HG02884 (cell line): ENCODE measurements at regions not wholly inside any gene's neighbourhood (a gene's known extent, or its start where the extent isn't known, plus 50 kb on each side); places are given as distances from the start of the nearest gene placed in this dataset.
"Not testable (repeated sequence)": the region's sequence is repeated elsewhere in the genome, so short reads cannot be mapped to it uniquely, and the experiment has no call there.

Experiments used
- ATAC-seq: cut with Tn5 transposase; IDR thresholded peaks from one replicate; pipeline ENCODE4 v1.9.1; 2021; ENCODE audit warnings: mild to moderate bottlenecking, moderate library complexity; ENCODE audit not compliant: unreplicated experiment

DNA sequence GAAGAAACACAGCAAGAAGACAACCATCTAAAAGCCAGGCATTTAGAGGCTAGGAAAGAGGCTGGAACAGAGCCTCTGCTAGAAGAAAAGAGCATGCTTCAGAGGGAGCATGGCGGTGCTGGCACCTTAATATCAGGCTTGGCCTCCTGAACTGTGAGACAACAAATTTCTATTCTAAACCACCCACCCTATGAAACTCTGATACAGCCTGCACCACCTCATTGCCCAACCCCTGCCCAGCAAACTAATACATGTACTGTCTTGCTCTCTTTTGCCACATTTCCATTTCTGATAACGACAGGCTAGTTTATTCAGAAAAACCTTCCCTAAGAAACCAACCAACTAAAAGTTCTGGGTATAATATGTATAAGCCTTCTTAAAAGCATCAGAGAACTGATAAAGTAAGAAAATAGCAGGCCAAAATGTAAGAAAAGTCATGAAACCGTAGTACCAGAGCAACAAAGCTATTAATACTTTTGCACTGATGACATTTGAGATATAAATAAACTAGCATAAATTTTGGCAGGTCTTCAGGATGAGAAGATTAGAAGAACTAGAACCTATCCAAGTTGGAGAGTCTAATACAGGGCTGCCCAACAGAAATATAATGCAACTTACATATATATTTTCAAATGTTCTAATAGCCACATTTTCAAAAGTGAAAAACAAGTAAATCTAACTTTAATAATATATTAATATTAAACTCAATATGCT is 184.7 kb upstream of the HSF2 start:
- ATAC-seq = no peak

DNA sequence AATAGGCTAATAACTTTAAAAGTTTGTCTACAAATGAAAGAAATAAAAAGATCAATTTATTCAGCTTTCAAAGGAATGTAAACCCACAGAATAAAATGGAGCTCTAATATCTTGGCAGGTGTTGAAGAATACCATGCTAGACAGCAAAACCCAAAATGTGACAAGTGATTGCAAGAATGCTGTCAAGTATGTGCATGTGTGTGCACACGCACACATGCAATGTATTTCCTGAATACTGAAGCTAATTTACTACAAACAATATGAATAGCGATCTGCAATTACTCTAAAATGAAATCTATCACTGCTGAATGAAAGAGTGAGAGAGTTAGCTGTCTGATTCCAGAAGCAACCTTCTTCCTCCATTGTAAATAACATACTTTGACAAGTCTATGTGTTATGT is 179.2 kb upstream of the HSF2 start:
- no peak for ATAC-seq

GRCh38 chr6:122222761-122223160 is 176.7 kb upstream of the HSF2 start:
- ATAC-seq = no peak

DNA sequence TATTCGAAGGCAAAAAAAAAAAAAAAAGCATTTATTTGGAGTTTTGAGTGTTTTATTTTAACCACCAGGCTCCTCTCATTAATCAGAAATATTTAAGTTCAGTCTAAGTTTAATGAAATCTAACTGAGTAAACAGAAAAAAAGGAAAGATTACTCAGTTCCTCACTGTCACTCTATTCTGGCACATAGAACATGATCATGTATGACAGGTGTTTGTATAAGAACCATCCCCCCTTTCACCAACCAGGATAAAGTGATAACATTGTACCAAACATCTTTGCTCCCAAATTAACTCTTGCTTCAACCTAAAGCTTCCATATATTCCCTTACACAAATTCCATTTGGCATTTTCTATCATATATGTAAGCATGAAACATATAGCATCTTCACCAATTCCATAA is 176.2 kb upstream of the HSF2 start:
- no peak for ATAC-seq

DNA sequence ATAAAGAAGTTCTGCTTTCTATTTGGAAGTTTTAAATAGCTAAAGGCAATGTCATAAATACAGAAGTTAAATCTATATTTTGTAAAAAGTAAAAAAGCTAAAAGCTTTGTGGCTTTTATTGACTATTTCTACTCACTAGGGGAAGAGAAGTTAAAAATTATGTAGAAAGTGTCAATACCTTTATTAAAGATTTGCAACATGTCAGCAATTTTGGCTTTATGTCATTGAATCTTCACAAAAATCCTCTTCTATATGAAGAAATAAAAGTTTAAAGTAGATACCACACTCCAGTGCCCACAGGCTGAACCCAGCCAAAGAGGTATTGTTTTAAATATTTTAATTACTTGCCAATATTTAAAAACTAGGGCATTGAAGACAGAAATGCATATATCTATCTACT is 160.6 kb upstream of the HSF2 start:
- no peak for ATAC-seq

DNA sequence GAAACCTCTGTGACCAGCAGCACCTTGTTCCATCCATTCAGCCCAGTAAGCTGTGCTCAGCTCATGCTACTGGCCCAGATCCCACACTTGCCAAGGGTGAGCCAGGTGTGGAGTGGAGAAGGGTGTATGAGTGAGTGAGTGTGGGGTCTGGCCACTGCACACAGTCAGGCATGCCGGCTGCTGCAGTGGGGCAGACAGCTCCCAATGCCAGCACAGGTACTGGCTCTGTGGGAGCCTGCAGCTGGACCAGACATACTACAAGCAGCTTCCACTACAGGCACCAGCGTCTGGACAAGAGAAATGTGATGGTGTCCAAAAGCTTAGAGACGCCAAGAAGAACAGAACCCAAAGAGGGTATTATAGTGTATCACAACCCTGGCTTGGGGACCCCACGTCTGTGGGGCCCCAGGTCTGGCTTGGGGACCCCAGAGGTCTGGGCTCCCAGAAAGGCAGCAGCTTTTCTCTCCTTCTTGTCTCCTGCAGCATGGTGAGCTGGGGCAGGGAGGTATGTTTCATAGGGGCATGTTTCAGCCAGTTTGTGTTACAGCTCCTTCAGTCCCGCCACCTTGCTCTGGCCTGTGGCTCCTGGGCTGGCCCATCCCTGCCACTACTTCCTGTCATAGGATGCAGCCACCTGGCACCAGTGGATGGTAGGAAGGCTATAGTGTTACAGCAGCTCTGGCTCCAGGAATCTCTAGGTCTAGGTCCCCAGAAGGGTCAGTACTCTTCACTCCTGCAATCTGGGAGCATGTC is 152.4 kb upstream of the HSF2 start:
- no peak for ATAC-seq

GRCh38 chr6:122248001-122248669 is 151.3 kb upstream of the HSF2 start:
- ATAC-seq = no peak

- ATAC-seq = no peak
Measured at GRCh38 chr6:122248844-122249243, 150.6 kb upstream of the HSF2 start.

- ATAC-seq = no peak
Measured at GRCh38 chr6:122258839-122259238, 140.6 kb upstream of the HSF2 start.

DNA sequence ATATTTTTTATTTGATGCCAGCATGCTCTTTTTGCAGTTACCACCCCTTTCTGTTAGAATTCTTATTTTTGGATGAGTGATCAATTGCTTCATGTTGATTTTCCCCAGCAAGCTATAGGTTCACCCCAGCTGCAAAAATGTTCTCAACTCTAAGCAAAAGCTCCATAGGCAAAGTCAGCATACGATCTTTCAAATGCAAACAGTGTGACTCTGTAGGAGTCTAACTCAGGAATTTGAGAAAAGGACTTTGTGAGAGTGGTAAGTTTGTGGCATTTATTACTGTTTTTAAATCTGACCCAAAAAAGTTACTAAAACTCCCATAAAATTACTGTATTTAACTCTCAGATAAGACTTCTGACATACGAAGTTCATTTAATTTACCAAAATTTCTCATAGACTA is 134.9 kb upstream of the HSF2 start:
- no peak for ATAC-seq

GRCh38 chr6:122265755-122266154 is 133.7 kb upstream of the HSF2 start:
- ATAC-seq = no peak

DNA sequence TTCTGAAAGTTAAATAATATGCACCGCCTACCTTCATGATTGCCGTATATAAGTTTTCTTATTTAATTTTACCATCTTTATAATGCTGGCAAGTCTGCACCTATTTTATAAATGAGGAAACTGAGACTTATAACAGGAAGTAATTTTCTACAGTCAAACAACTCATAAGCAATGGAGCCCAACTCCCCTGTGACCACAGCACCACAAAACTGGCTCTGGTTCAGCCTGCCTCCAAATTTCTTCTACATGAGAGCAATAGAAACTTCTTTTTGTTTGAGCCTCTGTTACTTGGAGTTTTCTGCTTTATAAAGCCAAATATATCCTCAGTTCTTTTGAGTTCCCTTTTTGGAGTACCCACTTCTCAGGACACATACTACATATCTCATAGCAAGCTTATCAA is 131.1 kb upstream of the HSF2 start:
- no peak for ATAC-seq

- no peak for ATAC-seq
Measured at GRCh38 chr6:122276637-122277036, 122.8 kb upstream of the HSF2 start.

- ATAC-seq = not testable (repeated sequence)
Measured at GRCh38 chr6:122280105-122281021, 119.1 kb upstream of the HSF2 start.

DNA sequence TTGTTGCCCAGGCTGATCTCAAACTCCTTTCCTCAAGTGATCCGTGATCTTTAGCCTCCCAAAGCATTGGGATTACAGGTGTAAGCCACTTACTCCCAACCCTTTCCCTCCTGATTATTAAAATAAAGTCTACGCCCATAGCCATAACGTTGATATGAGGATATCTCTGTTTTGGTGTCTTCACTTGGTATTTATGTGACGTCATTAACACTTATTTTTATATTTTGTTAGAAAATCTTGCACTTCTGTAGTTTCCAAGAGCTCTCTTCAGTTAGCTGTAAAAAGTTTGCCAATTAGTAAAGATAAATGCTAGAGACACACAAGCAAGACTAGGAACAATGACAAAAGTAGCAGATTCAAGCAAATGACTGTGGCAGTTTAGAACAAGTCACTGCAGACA is 115.6 kb upstream of the HSF2 start:
- ATAC-seq = no peak

DNA sequence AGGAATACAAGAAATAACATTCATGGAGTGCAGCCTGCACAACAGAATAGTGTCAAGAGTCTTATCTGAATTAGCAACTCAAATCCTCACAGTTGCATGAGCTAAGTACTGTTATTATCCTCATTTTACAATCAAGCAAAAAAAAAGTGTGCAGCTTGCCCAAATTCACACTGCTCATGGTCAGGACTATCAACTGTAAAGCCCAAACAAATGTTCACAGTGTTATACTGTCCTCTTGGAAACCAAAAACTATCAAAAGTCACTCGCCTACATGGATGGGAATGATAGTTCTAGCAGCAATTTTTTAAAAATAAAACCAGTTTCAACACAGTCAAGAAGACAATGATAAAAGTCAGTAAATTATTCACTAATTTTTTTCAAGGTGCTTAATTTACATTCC is 114.6 kb upstream of the HSF2 start:
- ATAC-seq = no peak

- no peak for ATAC-seq
Measured at GRCh38 chr6:122285292-122285913, 114.0 kb upstream of the HSF2 start.

- ATAC-seq = no peak
Measured at GRCh38 chr6:122286512-122286911, 112.9 kb upstream of the HSF2 start.

- no peak for ATAC-seq
Measured at GRCh38 chr6:122289762-122290539, 109.5 kb upstream of the HSF2 start.

GRCh38 chr6:122297010-122297409 is 102.4 kb upstream of the HSF2 start:
- no peak for ATAC-seq
